GM03348 (cell line): ENCODE measurements at regions not wholly inside any gene's neighbourhood (a gene's known extent, or its start where the extent isn't known, plus 50 kb on each side); places are given as distances from the start of the nearest gene placed in this dataset.
"Not testable (repeated sequence)": the region's sequence is repeated elsewhere in the genome, so short reads cannot be mapped to it uniquely, and the experiment has no call there.

ENCODE experiments used
- DNase-seq: peaks from one replicate; pipeline ENCODE4 v3.0.0; 2012; ENCODE audit warnings: low spot score

GRCh38 chr6:115241373-115241772 is 819.3 kb downstream of the FRK start:
- DNase-seq, result no peak

- DNase-seq, result no peak
Measured at GRCh38 chr6:115221198-115221597, 839.5 kb downstream of the FRK start.

GRCh38 chr6:115220551-115221159 is 840.0 kb downstream of the FRK start:
- DNase-seq, result no peak

- DNase-seq, result no peak
Measured at GRCh38 chr6:115219645-115220044, 841.0 kb downstream of the FRK start.

GRCh38 chr6:115216835-115217234 is 843.9 kb downstream of the FRK start:
- no peak for DNase-seq

- DNase-seq, result no peak
Measured at GRCh38 chr6:115214283-115214682, 846.4 kb downstream of the FRK start.

GRCh38 chr6:115203381-115203780 is 857.3 kb downstream of the FRK start:
- no peak for DNase-seq

- DNase-seq, result no peak
Measured at GRCh38 chr6:115194981-115195638, 852.3 kb upstream of the HS3ST5 start.

GRCh38 chr6:115191989-115192388 is 849.2 kb upstream of the HS3ST5 start:
- no peak for DNase-seq

GRCh38 chr6:115190534-115190933 is 847.7 kb upstream of the HS3ST5 start:
- DNase-seq, result no peak

GRCh38 chr6:115175456-115175855 is 832.6 kb upstream of the HS3ST5 start:
- DNase-seq, result not testable (repeated sequence)

- not testable (repeated sequence) for DNase-seq
Measured at GRCh38 chr6:115165912-115166311, 823.1 kb upstream of the HS3ST5 start.

- DNase-seq, result no peak
Measured at GRCh38 chr6:115159733-115160132, 816.9 kb upstream of the HS3ST5 start.

GRCh38 chr6:115137910-115138309 is 795.1 kb upstream of the HS3ST5 start:
- DNase-seq, result no peak

- DNase-seq, result no peak
Measured at GRCh38 chr6:115133790-115134189, 791.0 kb upstream of the HS3ST5 start.

- no peak for DNase-seq
Measured at GRCh38 chr6:115131709-115132490, 789.1 kb upstream of the HS3ST5 start.

- not testable (repeated sequence) for DNase-seq
Measured at GRCh38 chr6:115121513-115121912, 778.7 kb upstream of the HS3ST5 start.

GRCh38 chr6:115120391-115120790 is 777.6 kb upstream of the HS3ST5 start:
- DNase-seq, result no peak

GRCh38 chr6:115091461-115091860 is 748.6 kb upstream of the HS3ST5 start:
- DNase-seq, result no peak

GRCh38 chr6:115078555-115078954 is 735.7 kb upstream of the HS3ST5 start:
- DNase-seq, result no peak

- DNase-seq, result no peak
Measured at GRCh38 chr6:115071962-115072361, 729.1 kb upstream of the HS3ST5 start.

- DNase-seq, result no peak
Measured at GRCh38 chr6:115067690-115068447, 725.0 kb upstream of the HS3ST5 start.
